Muscle of leg (tissue), 3 donors: ENCODE measurements at regions not wholly inside any gene's neighbourhood (a gene's known extent, or its start where the extent isn't known, plus 50 kb on each side); places are given as distances from the start of the nearest gene placed in this dataset.
"Not testable (repeated sequence)": the region's sequence is repeated elsewhere in the genome, so short reads cannot be mapped to it uniquely, and the experiment has no call there.

Experiments used
- DNase-seq: peaks from one replicate; pipeline ENCODE4 v3.0.0; 2013
- H3K27ac ChIP-seq: one replicate; pipeline ENCODE4 v1.5.1; 2013; ENCODE audit warnings: mild to moderate bottlenecking, low read length, control low read depth
- H3K27me3 ChIP-seq: one replicate; pipeline ENCODE4 v1.6.1; 2013; ENCODE audit warnings: low read length; ENCODE audit not compliant: control insufficient read depth, insufficient read depth
- H3K36me3 ChIP-seq: one replicate; pipeline ENCODE4 v1.6.1; 2013; ENCODE audit warnings: low read length; ENCODE audit not compliant: control insufficient read depth, insufficient read depth
- H3K4me1 ChIP-seq: one replicate; pipeline ENCODE4 v1.6.1; 2013; ENCODE audit warnings: low read length; ENCODE audit not compliant: control insufficient read depth, insufficient read depth
- H3K4me3 ChIP-seq: one replicate; pipeline ENCODE4 v1.5.1; 2013; ENCODE audit warnings: low read length, control low read depth
- H3K9me3 ChIP-seq: replicated peaks from 2 replicates; pipeline ENCODE4 v1.6.1; 2013; ENCODE audit warnings: low read depth, low read length; ENCODE audit not compliant: control insufficient read depth
- WGBS: methylation state at CpG from one replicate; pipeline ENCODE4 v1.1.5; 2013; ENCODE audit warnings: missing lambda C conversion rate; ENCODE audit not compliant: insufficient coverage; 5-methylcytosine and 5-hydroxymethylcytosine counted together

DNA sequence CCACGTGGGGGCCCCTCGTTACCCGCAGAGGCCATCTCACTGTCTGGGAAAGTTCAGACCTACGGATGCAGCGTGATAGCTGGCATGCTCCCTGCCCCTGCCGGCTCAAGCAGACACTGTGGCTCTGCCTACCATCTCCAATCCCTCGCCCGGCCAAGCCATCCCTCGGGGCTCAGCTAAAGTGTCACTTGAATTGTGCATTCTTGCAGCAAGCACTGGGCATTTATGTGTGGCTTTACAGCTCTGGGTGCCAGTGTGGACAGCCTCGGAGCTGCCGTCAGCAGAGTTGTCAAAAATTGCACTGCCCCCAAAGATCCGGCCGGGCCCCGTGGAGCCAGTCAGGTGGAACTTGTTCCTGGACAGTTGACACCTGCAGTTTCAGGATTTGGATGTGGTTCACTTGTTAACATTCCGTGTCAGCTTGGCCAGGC lies 75.0 kb upstream of the FGF3 start:
- no peak overlapping the region for H3K27ac ChIP-seq
- H3K36me3 ChIP-seq = no peaks in the 10 kb centered on the region
- H3K9me3 ChIP-seq = no peaks in the 10 kb centered on the region
- 74% methylated on average over 14 of the region's 15 CpGs for WGBS
- peaks cover 53% of the 10 kb centered on the region for H3K27me3 ChIP-seq
- no peak for DNase-seq
- peaks cover 12% of the 10 kb centered on the region for H3K4me1 ChIP-seq
- no peak overlapping the region for H3K4me3 ChIP-seq

DNA sequence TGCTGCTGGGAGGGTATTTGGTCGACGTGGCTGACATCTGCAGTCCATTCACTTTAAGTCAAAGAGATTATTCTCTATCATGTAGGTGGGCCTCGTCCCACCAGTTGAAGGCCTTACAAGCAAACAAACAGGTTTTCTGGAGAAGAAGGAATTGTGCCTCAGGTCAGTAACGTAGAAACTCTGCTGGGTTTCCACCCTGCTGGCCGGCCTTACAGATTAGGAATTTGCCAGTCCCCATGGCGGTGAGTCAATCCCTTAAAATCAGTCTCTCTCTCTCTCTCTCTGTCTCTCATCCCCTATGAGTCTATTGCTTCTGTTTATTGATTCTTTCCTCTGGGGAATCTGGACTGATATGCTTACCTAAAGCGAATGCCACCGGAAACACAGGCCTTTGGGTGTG lies 75.4 kb upstream of the FGF3 start:
- H3K27me3 ChIP-seq = peaks cover 50% of the 10 kb centered on the region
- 77% methylated on average over 3 of the region's 8 CpGs for WGBS
- no peaks in the 10 kb centered on the region for H3K9me3 ChIP-seq
- no peak overlapping the region for H3K4me3 ChIP-seq
- H3K27ac ChIP-seq = no peak overlapping the region
- H3K36me3 ChIP-seq = no peaks in the 10 kb centered on the region
- no peak for DNase-seq
- peaks cover 13% of the 10 kb centered on the region for H3K4me1 ChIP-seq

DNA sequence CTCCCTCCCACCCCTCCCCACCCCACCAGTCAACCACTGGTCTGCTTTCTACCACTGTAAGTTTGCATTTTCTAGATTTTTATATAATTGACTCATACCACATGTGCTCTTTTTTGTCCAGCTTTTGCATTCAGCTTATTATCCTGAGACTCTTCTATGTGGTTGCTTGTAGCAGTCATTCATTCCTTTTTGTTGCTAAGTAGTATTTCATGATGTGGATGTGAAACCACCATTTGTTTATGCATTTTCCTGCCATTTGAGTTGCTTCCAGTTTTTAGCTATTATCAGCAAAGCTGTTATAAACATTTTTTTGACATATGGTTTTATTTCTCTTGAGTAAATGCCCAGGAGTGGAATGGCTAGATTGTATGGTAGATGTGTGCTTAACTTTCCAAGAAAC lies 77.0 kb upstream of the FGF3 start:
- Histone ChIP-seq H3K4me1 (peaks cover 16% of the 10 kb centered on the region), H3K4me3 (no peak overlapping the region), H3K27ac (no peak overlapping the region), H3K36me3 (no peaks in the 10 kb centered on the region), H3K27me3 (peaks cover 34% of the 10 kb centered on the region), H3K9me3 (no peaks in the 10 kb centered on the region)
- DNase-seq = no peak

DNA sequence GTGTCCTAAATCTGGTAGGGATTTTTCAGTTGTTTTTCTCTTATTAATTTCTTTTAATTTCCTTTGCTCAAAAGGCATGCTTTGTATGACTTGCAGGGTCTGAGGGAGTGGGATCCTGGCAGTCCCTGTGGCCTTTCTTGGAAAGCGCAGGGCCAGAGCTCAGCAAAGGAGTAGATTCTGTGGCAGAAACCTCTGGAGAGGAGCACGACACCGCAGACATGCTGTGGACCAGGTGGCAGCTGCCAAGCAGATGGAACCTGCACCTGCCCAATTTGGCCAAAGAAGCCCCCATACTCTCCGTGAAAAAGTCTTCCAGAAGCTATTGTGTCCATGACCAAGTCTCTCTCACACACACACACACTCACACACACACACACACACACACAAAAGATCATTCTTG lies 78.9 kb upstream of the FGF3 start:
- Histone ChIP-seq H3K36me3 (no peaks in the 10 kb centered on the region), H3K9me3 (no peaks in the 10 kb centered on the region), H3K4me3 (no peak overlapping the region), H3K4me1 (peaks cover 11% of the 10 kb centered on the region), H3K27me3 (peaks cover 15% of the 10 kb centered on the region), H3K27ac (no peak overlapping the region)
- no peak for DNase-seq
- WGBS = 67% methylated on average over 3 of the region's 4 CpGs

DNA sequence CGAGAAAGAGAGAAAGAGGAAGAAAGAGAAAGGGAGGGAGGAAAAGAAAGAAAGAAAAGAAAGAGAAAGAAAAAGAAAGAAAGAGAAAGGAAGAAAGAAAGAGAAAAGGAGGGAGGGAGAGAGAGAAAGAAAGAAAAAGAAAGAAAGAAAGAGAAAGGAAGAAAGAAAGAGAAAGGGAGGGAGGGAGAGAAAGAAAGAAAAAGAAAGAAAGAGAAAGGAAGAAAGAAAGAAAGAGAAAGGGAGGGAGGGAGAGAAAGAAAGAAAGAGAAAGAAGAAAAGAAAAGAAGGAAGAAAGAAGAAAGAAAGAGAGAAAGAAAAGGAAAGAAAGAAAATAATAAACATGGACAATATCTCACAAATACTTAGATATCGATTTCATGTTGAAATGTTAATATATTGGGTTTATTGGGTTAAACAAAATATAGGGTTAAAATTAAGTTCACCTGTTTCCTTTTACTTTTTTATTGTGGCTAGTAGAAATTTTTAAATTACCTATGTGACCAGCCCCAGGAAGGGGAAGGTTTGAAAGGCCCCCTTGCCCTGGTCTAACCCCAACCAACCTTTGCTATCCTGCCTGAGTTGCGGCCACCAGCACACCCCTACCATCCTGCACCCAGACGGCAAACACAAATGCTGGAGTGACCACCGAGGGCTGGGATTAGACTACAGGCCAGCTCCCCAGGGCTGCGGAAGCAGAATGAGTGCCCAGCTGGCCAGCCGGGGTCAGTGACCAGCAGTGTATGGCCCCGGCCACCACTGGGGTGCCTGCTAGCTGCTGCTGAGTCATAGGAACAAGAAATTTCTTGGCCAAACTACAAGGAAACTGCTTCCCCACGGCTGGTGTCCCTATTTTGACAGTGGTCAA lies 81.0 kb upstream of the FGF3 start:
- Histone ChIP-seq H3K27me3 (peaks cover 7% of the 10 kb centered on the region), H3K27ac (no peak overlapping the region), H3K9me3 (no peaks in the 10 kb centered on the region), H3K4me1 (peaks cover 6% of the 10 kb centered on the region), H3K4me3 (no peak overlapping the region), H3K36me3 (no peaks in the 10 kb centered on the region)
- 50% methylated on average over 4 of the region's 9 CpGs for WGBS
- no peak for DNase-seq

DNA sequence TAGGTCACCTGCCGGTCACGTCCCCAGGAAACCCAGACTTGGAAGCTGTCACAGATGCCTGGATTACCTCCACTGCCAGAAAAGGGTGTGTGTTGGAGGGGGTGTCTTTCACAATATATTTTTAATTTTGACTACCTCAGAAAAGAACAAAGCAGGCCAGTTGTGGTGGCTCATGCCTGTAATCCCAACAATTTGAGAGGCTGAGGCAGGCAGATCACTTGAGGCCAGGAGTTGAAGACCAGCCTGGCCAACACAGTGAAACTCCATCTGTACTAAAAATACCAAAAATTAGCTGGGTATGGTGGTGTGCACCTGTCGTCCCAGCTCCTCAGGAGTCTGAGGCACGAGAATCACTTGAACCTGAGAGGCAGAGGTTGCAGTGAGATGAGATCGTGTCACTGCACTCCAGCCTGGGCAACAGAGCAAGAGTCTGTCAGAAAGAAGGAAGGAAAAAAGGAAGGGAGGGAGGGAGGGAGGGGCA lies 81.6 kb upstream of the FGF3 start:
- DNase-seq, H3K36me3 ChIP-seq, H3K4me1 ChIP-seq, H3K27ac ChIP-seq, H3K4me3 ChIP-seq, H3K27me3 ChIP-seq, H3K9me3 ChIP-seq: not testable (repeated sequence)
- no CpG with 5 or more reads among the region's 5 CpGs for WGBS

DNA sequence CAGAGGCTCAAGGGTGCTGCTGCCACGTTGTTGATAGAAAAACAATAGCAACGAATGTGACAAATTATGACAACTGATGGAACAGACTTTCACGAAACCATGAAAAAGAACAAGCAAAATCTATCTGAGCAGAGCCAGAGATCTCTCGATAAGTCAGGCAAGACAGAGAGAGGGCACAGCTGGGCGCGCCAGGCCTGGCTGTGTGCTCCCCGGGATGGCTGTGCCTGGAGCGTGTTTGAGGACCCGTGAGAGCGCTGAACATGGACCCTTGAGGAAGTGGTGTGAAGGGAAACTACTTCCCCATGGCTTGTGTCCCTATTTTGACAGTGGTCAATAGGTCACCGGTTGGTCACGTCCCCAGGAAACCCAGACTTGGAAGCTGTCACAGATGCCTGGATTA lies 83.1 kb upstream of the FGF3 start:
- 87% methylated on average over 10 of the region's 12 CpGs for WGBS
- H3K36me3 ChIP-seq = no peaks in the 10 kb centered on the region
- H3K27me3 ChIP-seq = peaks cover 4% of the 10 kb centered on the region
- H3K4me3 ChIP-seq = no peak overlapping the region
- DNase-seq = no peak
- H3K27ac ChIP-seq = no peak overlapping the region
- H3K4me1 ChIP-seq = peaks cover 12% of the 10 kb centered on the region
- H3K9me3 ChIP-seq = no peaks in the 10 kb centered on the region

DNA sequence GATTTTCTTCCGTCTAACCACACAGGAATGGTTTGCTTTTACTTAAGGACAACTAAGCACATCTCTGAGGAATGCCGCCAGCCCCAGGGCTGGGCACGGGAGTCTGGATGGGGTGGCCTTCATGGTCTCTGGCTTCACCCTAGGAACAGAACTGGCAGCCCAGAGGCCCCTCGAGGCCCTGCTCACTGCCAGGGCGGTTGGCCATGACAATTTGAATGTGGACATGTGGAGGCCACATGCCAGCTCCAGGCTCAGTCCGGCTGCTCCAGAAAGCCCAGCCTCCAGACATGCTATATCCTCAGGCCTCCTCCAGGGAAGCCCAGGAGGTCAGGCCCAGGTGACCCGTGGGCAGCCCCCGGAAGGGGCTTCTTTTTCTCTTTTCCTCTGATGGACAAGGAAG lies 84.0 kb upstream of the FGF3 start:
- Histone ChIP-seq H3K4me1 (peaks cover 12% of the 10 kb centered on the region), H3K4me3 (no peak overlapping the region), H3K27me3 (peaks cover 6% of the 10 kb centered on the region), H3K9me3 (no peaks in the 10 kb centered on the region), H3K27ac (no peak overlapping the region), H3K36me3 (no peaks in the 10 kb centered on the region)
- DNase-seq = no peak
- WGBS = 82% methylated on average over 3 of the region's 8 CpGs

DNA sequence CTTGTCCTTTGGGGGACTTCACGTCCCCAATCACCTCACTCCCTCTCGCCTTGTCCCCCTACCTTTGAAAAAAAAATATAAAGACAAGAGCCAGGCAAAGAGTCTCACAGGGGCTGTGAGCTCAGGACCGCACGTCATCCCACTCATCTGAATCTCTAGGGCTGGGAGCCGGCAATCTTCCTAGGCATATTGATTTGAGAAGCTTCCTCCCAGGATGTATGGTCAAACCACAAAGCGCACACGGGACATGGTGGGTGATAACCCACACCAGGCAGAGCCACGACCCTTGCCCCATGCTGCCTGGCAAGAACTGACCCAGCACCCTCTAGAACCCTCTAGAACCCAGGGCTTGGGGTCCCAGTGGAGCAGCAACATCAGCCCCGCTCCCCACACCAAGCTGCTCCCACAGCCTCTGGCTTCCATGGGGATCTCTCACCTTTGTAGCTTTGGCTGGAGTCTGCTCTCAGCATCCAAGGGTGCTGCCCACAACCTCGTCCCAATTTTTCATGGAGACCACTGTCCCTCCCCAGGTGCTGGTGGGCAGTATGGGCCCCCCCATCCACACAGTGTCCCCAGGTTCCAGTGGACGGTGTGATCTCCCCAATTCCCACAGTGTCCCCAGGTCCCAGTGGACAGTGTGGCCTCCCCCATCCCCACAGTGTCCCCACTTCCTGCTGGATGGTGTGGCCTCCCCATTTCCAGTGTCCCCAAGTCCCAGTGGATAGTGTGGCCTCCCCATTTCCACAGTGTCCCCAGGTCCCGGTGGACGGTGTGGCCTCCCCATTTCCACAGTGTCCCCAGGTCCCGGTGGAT lies 85.2 kb upstream of the FGF3 start:
- no peak overlapping the region for H3K27ac ChIP-seq
- H3K4me1 ChIP-seq = peaks cover 16% of the 10 kb centered on the region
- 79% methylated on average over 10 of the region's 14 CpGs for WGBS
- H3K4me3 ChIP-seq = no peak overlapping the region
- H3K9me3 ChIP-seq = no peaks in the 10 kb centered on the region
- no peaks in the 10 kb centered on the region for H3K36me3 ChIP-seq
- no peak for DNase-seq
- peaks cover 8% of the 10 kb centered on the region for H3K27me3 ChIP-seq

DNA sequence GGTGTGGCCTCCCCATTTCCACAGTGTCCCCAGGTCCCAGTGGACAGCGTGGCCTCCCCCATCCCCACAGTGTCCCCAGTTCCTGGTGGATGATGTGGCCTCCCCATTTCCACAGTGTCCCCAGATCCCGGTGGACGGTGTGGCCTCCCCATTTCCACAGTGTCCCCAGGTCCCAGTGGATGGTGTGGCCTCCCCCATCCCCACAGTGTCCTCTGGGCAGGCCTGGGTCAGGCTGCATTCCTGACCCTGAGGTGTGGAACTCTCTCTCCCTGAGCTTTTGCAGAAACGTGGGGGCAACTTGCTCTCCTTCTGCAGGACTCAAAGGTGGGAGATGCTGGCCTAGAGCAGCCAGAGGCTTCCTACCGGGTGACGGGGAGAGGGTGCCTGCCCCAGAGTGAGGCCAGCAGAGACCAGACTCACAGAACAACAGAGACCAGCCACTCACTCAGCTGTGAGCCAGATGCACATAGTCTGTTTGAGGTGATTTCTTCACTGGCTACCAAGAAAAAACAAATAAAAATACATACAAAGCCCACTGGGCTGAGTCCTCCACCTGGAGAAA lies 85.8 kb upstream of the FGF3 start:
- Histone ChIP-seq H3K9me3 (no peaks in the 10 kb centered on the region), H3K4me1 (peaks cover 23% of the 10 kb centered on the region), H3K27me3 (peaks cover 8% of the 10 kb centered on the region), H3K27ac (no peak overlapping the region), H3K36me3 (no peaks in the 10 kb centered on the region), H3K4me3 (no peak overlapping the region)
- no peak for DNase-seq
- WGBS = 89% methylated on average over 4 of the region's 6 CpGs
